Loucy (cell line): ENCODE measurements at regions not wholly inside any gene's neighbourhood (a gene's known extent, or its start where the extent isn't known, plus 50 kb on each side); places are given as distances from the start of the nearest gene placed in this dataset.

Experiments used
- EZH2phosphoT487 ChIP-seq: fragments of 200-600 bp; IDR thresholded peaks from 2 replicates; pipeline ENCODE4 v1.6.1; 2018; ENCODE audit warnings: antibody characterized with exemption, mild to moderate bottlenecking, moderate library complexity, borderline replicate concordance
- TF ChIP-seq, protein P1 (sequence below): fragments of 200-600 bp; sonication (generic); conservative IDR thresholded peaks from 2 replicates; pipeline ENCODE4 v1.5.1; 2014; ENCODE audit warnings: mild to moderate bottlenecking, antibody characterized with exemption, low read length

DNA sequence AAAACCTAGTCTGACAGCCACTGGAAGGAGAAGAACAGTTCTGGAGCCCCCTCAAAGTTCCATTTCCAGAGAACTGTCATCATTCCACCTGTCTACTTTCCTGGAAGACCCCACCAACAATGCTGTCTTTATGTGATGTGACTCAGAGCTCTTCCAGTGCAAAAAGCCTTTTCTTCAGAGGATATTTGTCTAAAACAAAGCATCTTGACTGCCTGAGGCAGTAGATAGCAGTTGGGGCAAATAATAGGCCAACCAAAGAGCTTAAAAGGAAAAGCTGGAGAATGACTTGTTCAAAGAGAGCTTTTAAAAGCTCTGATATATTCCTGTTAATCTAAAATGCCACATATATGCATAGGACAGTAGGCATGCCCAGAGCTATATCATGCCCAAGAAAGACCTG is 62.6 kb downstream of the MIS18A start:
- TF ChIP-seq, protein P1, sequence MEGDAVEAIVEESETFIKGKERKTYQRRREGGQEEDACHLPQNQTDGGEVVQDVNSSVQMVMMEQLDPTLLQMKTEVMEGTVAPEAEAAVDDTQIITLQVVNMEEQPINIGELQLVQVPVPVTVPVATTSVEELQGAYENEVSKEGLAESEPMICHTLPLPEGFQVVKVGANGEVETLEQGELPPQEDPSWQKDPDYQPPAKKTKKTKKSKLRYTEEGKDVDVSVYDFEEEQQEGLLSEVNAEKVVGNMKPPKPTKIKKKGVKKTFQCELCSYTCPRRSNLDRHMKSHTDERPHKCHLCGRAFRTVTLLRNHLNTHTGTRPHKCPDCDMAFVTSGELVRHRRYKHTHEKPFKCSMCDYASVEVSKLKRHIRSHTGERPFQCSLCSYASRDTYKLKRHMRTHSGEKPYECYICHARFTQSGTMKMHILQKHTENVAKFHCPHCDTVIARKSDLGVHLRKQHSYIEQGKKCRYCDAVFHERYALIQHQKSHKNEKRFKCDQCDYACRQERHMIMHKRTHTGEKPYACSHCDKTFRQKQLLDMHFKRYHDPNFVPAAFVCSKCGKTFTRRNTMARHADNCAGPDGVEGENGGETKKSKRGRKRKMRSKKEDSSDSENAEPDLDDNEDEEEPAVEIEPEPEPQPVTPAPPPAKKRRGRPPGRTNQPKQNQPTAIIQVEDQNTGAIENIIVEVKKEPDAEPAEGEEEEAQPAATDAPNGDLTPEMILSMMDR = no peak
- no peak for TF ChIP-seq EZH2phosphoT487
